Fibroblast of skin of right biceps (primary cell): ENCODE measurements at regions not wholly inside any gene's neighbourhood (a gene's known extent, or its start where the extent isn't known, plus 50 kb on each side); places are given as distances from the start of the nearest gene placed in this dataset.

Experiments used
- DNase-seq: peaks from one replicate; pipeline ENCODE4 v3.0.0-alpha.2; 2013

DNA sequence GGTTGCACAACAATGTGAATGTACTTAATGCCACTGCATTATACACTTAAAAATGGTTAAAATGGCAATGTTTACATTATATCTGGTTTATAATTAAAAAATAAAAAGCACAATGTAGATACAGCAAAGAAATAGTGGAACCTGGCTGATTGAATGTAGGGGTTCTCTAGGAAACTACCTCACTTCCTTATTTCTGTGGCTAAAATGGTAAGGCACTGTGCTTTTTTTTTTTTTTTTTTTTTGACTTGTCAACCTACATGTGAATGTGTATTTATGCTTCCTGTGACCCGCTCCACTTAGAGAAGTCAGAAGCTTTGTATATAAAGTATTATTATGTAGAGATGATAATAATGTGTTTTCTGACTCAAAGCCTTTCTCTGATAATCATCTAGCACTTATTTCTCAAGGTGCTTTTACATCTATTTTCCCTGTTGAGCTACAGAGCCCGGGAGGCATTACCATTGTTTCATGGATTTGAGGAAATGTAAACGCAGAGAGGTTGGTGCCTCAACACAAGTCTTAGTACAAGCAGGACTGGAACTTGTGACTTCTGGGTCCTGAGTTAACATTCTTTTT, 55.0 kb downstream of the SOX4 start:
- DNase-seq, result no peak

GRCh38 chr6:21653323-21653722, 59.8 kb downstream of the SOX4 start:
- DNase-seq, result no peak

DNA sequence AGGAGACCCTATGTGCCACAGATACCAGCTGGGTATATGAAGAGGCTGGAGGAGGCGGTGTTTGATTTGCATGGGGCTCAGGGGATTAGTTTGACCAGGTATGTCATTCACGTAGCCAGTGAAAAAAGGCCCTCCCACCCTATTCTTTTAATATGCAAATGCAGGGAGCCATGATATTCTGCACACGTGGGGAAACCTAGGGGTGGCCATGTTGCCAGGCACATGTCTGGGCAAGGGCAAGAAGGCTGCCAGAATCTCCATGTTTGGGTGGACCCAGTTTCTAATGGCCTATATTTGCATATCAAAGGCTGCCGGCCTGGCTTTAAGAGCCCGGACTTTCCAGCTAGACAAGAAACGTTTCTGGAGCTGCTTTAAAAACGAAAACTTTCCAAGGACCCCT, 60.4 kb downstream of the SOX4 start:
- no peak for DNase-seq

- no peak for DNase-seq
Measured at GRCh38 chr6:21654361-21654760, 60.8 kb downstream of the SOX4 start.

GRCh38 chr6:21663966-21664313, 70.4 kb downstream of the SOX4 start:
- no peak for DNase-seq

DNA sequence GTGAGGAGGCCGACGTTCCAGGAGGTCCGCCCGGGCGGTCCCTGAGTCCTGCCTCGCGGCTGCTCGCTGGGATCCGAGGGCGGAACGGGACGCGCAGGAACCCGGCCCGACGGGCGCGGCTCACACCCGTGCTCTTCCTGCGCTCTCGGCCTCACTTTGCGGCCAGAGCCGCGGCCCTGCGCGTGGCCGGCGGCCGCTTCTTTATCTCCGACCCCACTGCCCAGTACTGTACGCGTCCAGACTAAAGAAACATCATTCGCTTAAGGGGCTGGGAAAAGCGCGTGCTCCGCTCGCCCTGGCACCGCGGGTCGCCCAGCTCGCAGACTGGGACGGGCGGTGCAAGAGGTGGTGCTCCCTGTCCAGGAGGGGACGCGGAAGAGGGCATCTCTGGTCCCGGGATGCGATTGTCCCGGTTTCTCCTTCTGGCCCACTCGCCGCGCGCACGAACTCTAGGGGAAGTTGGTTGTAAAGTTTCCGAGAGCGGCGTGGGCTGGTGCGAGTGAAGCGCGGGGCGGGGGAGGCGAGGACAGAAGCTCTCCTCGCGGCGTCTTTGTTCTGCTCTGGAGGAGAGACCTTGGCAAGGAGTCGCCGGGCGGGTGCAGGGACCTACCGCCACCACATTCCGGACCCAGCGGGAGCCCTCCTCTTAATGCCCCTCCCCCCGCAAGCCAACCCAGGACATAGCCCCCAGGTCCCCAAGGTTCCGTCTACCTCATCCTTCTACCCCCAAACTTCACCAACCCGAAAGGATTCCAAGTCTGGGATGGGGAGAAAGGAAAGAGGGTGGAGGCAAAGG, 71.0 kb downstream of the SOX4 start:
- DNase-seq, result peak; percentile 24

- DNase-seq, result peak; percentile 15
Measured at GRCh38 chr6:21665110-21665391, 71.5 kb downstream of the SOX4 start.

GRCh38 chr6:21665392-21666200, 72.0 kb downstream of the SOX4 start:
- DNase-seq, result no peak

GRCh38 chr6:21666201-21666691, 72.7 kb downstream of the SOX4 start:
- peak; percentile 14 for DNase-seq

- DNase-seq, result no peak
Measured at GRCh38 chr6:21666853-21667681, 73.5 kb downstream of the SOX4 start.

DNA sequence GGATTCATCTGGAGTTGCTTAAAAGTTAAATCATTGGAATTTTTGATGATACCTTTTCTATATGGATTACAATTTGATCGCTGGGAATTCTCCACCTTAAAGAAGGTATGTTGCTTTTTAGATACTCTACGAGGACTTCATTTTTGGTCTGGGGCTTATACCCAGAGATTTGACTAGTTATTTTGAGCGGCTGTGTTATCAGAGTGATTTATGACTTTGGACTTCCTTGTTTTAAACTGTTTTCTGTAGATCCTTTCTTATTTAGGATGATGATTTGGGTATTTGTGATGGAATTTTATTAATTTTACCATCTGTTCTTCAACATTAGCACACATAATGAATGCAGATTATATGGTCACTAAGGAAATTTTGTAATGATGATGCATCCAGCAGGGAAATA, 75.2 kb downstream of the SOX4 start:
- no peak for DNase-seq

- DNase-seq, result no peak
Measured at GRCh38 chr6:21676769-21677168, 83.2 kb downstream of the SOX4 start.

DNA sequence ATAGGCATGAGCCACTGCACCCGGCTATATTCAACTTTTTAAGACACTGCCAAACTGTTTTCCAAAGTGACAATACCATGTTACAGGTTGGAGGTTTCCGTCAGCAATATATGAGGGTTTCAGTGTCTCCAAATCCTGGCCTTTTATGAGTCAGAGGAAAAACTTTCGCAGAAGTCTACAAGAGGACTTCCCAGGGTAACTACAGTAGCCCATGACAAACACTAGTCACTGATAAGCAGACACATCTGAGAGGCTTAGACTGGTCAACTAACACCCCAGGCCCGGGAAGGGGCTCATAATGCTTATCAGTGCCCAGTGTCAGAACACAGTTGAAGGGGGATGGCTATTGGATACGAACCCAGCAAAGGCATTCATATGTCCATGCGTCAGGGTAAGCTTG, 85.4 kb downstream of the SOX4 start:
- peak; percentile 82 for DNase-seq

GRCh38 chr6:21679761-21680265, 86.3 kb downstream of the SOX4 start:
- DNase-seq, result peak; percentile 88

GRCh38 chr6:21680611-21681010, 87.1 kb downstream of the SOX4 start:
- DNase-seq, result no peak

DNA sequence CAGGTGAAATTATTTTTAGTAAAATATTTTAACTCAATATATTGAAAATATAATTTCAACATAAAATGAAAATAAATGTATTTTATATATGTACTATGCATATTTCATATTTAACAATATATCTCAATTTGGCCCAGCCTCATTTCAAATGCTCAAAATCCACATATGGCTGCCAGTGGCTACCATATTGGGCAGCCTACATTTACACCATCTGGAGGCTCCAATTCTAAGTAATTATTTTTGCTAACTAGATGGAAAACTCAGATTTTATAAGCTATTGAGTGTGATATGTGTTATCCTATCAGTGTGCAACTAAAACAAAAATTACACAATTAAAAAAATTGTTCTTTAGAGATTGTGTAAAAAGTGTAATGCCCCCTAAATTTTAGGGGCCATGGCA, 96.9 kb downstream of the SOX4 start:
- no peak for DNase-seq

DNA sequence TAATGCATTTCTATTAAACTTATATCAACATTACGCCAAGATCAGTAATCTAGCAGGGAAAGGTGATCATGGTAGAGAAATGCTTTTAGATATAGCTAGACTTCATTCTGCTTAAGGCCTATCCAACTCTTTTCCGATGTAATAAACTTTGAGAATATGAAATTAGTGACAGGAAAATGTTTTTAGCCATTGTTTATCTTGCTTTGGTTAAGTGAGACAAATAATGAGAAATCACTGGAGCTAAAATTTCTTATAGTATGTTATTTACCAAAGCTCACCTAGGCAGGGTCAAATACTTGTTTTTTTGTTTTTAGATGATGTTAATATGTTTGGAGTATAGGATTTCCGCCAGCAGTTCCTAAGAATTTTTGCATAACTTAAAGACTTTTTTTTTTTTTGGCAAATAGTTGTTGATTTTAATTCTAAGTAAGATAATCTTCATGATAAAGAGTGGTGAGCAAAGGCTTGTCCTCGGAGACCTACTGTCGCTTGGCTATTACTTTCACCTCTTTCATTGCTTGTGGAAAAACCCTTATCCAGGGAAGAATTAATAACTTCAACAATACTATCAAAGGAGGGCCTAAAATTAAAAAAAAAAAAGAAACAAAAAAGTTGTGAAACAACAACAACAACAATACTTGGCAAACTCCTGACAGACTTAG, 98.3 kb downstream of the SOX4 start:
- no peak for DNase-seq

DNA sequence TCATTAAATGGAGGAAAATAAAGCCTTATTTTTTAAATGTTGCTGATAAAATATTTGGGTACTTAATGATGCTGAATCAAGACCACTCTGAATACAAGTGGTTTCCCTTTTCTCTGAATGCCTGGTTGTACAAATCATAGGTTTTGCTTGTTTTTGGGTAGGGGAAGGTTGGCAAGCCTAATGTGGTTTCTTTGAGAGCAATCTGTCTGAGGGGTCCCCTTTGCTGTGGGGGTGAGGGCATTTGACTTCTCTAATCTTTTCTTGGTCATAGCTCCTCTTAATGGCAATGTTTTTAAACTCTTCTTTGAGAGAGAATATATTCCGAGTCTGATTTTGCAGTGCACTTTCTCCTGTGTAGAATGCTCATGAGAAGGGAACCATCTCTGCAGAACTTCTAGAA, 99.2 kb downstream of the SOX4 start:
- no peak for DNase-seq

DNA sequence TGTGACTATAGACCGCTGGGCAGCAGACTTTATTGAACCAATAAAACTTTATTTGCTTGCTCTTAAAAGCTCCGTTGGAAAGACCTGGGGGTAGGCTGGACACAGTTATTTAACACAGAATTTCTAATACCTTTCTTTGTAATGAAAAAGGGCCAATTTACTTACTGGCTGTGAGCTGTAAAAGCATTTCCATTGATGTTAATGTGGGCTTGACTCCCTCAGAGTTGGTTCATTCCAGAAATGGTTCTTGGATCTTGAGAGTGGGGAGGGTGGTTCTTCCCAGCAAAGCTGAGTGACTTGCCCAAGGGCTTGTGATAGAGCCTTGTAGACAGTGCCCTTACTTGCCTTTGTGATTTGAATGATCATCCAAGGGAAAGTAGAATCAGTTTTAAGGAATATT, 100.6 kb downstream of the SOX4 start:
- DNase-seq, result no peak

DNA sequence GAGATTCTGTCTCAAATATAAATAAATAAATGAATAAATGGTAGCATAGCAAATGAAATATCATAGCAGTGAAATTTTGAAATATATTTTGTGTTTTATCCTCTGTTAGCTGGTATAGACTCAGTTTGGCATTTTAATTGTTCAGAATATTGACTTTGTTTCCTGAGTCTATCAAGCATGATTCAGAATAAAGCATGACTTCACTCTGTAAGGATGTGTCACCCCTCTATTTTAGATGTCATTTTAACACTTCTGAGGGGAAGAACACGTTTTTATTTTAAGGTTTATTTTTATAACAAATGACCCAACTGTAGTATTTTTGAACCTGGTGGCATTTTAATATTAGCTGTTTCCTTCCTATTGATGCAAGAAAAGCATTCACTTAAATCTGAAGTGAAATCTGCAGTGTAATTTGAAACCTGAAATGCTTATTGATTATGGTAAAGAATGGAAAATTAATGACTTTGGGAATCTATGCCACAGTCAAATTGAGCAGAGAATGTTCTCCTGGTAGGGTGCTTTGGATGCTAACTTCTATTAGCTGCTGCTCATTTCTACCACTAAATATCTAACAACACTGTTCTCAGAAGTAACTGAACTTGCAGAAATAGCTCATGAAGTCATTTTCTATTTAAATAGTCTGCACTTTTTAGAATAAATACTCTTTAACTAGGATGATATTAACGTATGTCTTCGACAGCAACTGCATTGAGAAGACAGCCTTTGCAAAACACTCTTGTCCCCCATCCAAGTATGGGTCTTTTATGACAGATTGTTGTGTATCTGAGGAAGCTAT, 114.2 kb downstream of the SOX4 start:
- no peak for DNase-seq

GRCh38 chr6:21708320-21708580, 114.7 kb downstream of the SOX4 start:
- DNase-seq, result no peak

GRCh38 chr6:21710216-21710615, 116.7 kb downstream of the SOX4 start:
- no peak for DNase-seq
